ENCODE measurements at regions not wholly inside any gene's neighbourhood (a gene's known extent, or its start where the extent isn't known, plus 50 kb on each side); places are given as distances from the start of the nearest gene placed in this dataset.

DNA sequence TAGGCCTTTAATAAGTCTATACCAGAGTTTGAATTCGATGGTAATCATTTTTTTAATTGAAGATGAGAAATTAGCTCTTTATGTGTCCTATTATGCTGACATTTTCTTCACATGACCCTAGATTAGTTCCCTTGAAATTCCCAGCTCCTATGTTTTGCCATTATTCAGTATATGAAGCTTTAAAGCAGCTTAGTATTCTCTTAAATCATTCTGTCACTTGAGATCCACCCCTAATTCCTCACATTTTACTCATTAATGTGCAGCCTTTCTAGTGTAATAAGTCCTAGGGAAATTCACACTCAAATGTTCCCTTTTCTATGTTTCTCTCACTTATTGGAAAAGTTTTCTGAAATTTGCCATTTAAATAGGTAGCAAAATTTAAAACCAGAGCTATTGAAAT is 704.5 kb upstream of the B3GALT2 start:
- TF ChIP-seq CTCF (IDR thresholded peaks at IDR 0.05) (no peak), ZFX (IDR thresholded peaks at IDR 0.05; ENCODE audit: borderline replicate concordance) (no peak)

Data from 22Rv1 (cell line).